Neutrophil (primary cell): ENCODE measurements at regions not wholly inside any gene's neighbourhood (a gene's known extent, or its start where the extent isn't known, plus 50 kb on each side); places are given as distances from the start of the nearest gene placed in this dataset.

Experiments
- H3K27ac ChIP-seq: fragments of 200-600 bp; sonication (generic); 2 replicates; pipeline ENCODE4 v1.5.1; 2016; ENCODE audit warnings: mild to moderate bottlenecking, moderate library complexity
- H3K27me3 ChIP-seq: fragments of 200-600 bp; sonication (generic); 2 replicates; pipeline ENCODE4 v1.6.0; 2016; ENCODE audit warnings: mild to moderate bottlenecking
- H3K36me3 ChIP-seq: fragments of 200-600 bp; sonication (generic); 2 replicates; pipeline ENCODE4 v1.5.1; 2017
- H3K4me1 ChIP-seq, 2 experiments: fragments of 200-600 bp in 1 of 2; sonication (generic) in 1 of 2; 1 replicate in 1 of 2; 2 replicates in 1 of 2; pipeline versions ENCODE4 v1.5.1 to v1.6.1; 2013 to 2016; ENCODE audit warnings: low read depth in 1 of 2, low read length in 1 of 2, mild to moderate bottlenecking in 1 of 2, moderate library complexity in 1 of 2; ENCODE audit not compliant: control insufficient read depth in 1 of 2, insufficient read depth in 1 of 2
- H3K4me3 ChIP-seq, 2 experiments: fragments of 200-600 bp in 1 of 2; sonication (generic) in 1 of 2; 1 replicate in 1 of 2; 2 replicates in 1 of 2; pipeline ENCODE4 v1.5.1; 2013 to 2016; ENCODE audit warnings: low read depth in 1 of 2, low read length in 1 of 2, mild to moderate bottlenecking in 1 of 2, moderate library complexity in 1 of 2
- H3K9me3 ChIP-seq: fragments of 200-600 bp; sonication (generic); 2 replicates; pipeline ENCODE4 v1.5.1; 2016
- TF ChIP-seq, protein P1 (sequence below): fragments of 200-600 bp; sonication (generic); IDR thresholded peaks from 2 replicates; pipeline ENCODE4 v1.5.1; 2016; ENCODE audit warnings: antibody characterized with exemption

DNA sequence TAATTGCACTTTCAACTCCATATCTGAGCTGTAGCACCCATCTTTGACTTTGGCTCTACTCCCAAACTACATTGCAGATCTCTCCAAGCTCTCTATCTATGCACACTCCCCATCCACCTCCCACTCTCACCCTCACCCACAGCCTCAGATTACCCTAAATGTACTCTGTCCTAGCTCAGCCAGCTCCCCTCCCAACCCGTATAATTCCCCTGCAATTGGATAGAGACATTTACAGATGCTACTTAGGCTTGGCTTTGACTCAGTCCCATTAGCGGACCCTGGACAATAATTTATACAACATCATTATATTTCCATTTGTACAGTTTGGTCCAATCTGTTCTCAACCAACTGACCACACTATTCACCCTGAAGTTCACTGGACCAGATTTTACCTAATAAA, 338.9 kb upstream of the ANO3 start:
- Histone ChIP-seq H3K27me3 (no peaks in the 10 kb centered on the region), H3K4me3 (no peak overlapping the region), H3K36me3 (no peaks in the 10 kb centered on the region), H3K9me3 (no peaks in the 10 kb centered on the region), H3K4me1 (no peaks in the 10 kb centered on the region), H3K27ac (no peak overlapping the region)
- TF ChIP-seq, protein P1, sequence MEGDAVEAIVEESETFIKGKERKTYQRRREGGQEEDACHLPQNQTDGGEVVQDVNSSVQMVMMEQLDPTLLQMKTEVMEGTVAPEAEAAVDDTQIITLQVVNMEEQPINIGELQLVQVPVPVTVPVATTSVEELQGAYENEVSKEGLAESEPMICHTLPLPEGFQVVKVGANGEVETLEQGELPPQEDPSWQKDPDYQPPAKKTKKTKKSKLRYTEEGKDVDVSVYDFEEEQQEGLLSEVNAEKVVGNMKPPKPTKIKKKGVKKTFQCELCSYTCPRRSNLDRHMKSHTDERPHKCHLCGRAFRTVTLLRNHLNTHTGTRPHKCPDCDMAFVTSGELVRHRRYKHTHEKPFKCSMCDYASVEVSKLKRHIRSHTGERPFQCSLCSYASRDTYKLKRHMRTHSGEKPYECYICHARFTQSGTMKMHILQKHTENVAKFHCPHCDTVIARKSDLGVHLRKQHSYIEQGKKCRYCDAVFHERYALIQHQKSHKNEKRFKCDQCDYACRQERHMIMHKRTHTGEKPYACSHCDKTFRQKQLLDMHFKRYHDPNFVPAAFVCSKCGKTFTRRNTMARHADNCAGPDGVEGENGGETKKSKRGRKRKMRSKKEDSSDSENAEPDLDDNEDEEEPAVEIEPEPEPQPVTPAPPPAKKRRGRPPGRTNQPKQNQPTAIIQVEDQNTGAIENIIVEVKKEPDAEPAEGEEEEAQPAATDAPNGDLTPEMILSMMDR, result no peak

DNA sequence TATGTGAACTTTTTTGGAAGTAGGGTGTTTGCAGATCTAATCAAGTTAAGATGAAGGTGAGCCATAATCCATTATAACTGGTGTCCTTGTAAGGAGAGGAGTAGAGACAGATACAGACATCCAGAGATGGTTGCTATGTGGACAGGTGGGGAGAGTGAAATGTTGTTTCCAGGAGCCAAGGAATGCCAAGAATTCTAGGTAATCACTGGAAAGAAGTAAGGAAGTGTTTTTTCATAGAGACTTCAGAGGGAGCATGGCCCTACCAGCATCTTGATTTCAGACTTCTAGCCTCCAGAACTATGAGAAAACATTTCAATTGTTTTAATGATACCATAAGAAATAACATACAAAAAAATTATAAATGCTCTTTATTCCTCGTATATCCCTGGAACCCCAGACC, 320.5 kb upstream of the ANO3 start:
- Histone ChIP-seq H3K4me3 (no peak overlapping the region), H3K9me3 (no peaks in the 10 kb centered on the region), H3K36me3 (no peaks in the 10 kb centered on the region), H3K4me1 (no peaks in the 10 kb centered on the region), H3K27me3 (no peaks in the 10 kb centered on the region), H3K27ac (no peak overlapping the region)
- TF ChIP-seq, protein P1, result no peak

DNA sequence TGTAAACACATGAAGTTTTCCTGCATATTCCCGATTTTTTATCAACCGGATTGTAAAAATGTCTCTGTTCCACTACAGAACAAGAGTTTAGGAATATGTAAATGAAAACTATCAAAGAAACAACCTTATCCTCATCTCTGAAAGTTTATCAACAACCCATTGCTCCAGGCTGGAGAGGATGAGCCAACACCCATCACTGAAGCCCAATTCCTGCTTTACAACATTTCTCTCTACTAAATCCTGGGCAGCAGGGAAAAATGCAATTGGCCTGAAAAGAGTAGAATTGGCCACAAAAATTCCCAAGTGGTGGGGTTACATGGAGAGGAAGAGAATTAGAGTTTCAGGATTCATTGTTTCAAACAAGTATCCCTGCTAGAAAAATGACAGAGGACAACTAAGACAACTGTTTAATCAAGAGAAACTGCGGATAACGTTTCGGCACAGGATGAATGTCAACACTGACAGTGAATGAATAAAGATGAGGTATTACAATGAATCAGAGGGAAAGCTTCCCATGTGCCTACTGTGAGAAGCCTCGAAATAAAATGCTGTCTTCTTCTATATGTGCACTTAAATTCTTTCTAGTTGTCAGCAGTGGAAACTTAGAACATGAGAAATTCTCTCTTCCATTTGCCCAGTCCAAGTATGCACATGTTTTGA, 317.3 kb upstream of the ANO3 start:
- no peak overlapping the region for H3K4me3 ChIP-seq
- H3K4me1 ChIP-seq, result no peaks in the 10 kb centered on the region
- H3K27me3 ChIP-seq, result no peaks in the 10 kb centered on the region
- H3K36me3 ChIP-seq, result no peaks in the 10 kb centered on the region
- H3K9me3 ChIP-seq, result no peaks in the 10 kb centered on the region
- H3K27ac ChIP-seq, result no peak overlapping the region
- TF ChIP-seq, protein P1, result no peak

DNA sequence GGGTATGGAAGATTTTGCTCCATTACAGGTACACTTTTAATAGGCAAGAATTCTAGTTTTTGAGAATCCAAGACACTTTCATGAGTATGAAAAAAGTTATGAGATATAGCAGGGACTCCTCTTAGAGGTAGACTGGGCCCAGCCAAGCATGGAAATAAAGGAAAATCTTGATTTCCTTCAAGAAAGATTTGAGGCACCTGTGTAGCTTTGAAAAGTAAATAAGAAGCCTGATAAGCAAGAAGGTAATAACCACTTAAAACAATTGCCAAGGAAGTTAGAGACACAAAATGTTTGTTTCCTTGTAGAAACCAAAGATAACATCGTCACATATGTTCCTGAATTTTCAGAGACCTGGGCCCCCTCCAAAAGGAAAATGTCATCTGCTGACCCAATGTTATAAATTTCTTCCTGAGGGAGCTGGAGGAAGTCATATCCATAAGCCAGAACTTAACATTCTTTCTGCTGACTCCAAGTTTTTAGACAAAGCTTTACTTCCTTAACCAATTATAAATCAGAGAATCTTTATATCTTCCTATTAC, 314.5 kb upstream of the ANO3 start:
- H3K36me3 ChIP-seq, result no peaks in the 10 kb centered on the region
- TF ChIP-seq, protein P1, result no peak

DNA sequence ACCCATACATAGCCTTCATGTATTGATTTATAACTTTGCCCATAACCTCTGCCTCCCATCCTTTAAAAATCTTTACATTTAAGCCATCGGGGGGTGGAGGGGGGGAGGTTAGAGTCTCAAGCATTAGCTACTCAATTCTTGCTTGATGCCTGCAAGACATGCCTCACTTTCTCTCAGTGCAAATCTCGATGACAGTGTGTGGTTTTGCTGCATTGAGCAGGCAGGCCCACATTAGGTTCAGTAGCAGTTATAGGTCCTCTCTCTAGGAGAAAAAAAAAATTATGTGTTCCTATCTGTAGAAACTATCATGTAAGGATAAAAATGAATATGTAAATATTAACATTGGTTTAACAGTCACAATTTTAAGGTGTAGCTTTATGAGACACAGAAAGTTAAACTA, 314.0 kb upstream of the ANO3 start:
- no peak overlapping the region for H3K27ac ChIP-seq
- no peaks in the 10 kb centered on the region for H3K9me3 ChIP-seq
- no peaks in the 10 kb centered on the region for H3K36me3 ChIP-seq
- no peaks in the 10 kb centered on the region for H3K27me3 ChIP-seq
- TF ChIP-seq, protein P1, result no peak
- no peaks in the 10 kb centered on the region for H3K4me1 ChIP-seq
- H3K4me3 ChIP-seq, result no peak overlapping the region

More for the DNA sequence above, 314.5 kb upstream of the ANO3 start:
- H3K27me3 ChIP-seq, result no peaks in the 10 kb centered on the region
- H3K27ac ChIP-seq, result no peak overlapping the region
- H3K4me3 ChIP-seq, result no peak overlapping the region
- no peaks in the 10 kb centered on the region for H3K4me1 ChIP-seq
- no peaks in the 10 kb centered on the region for H3K9me3 ChIP-seq
